Breast epithelium (tissue), 4 donors: ENCODE measurements at regions not wholly inside any gene's neighbourhood (a gene's known extent, or its start where the extent isn't known, plus 50 kb on each side); places are given as distances from the start of the nearest gene placed in this dataset.

ENCODE experiments used
- DNase-seq, 2 donors: peaks; one replicate each; pipeline ENCODE4 v3.0.0-alpha.2; 2019; ENCODE audit warnings: low spot score in 2 of 2
- H3K27ac ChIP-seq, 2 donors: fragments of 200-600 bp; sonication (generic) in 1 of 2; one replicate each; pipeline ENCODE4 v1.5.1; 2016 to 2019; ENCODE audit warnings: mild to moderate bottlenecking in 1 of 2
- H3K27me3 ChIP-seq, 2 donors: fragments of 200-600 bp; sonication (generic) in 1 of 2; one replicate each; pipeline versions ENCODE4 v1.5.1 to v1.6.0; 2017 to 2019; ENCODE audit warnings: control low read depth in 1 of 2, mild to moderate bottlenecking in 1 of 2
- H3K36me3 ChIP-seq: fragments of 200-600 bp; one replicate; pipeline ENCODE4 v1.5.1; 2019
- H3K4me1 ChIP-seq, 2 donors: fragments of 200-600 bp; sonication (generic); one replicate each; pipeline ENCODE4 v1.5.1; 2016 to 2019; ENCODE audit warnings: control low read depth in 1 of 2
- H3K4me3 ChIP-seq, 3 donors: fragments of 200-600 bp; sonication (generic); 1 replicate in 2 of 3; 2 replicates in 1 of 3; pipeline ENCODE4 v1.5.1; 2016 to 2019; ENCODE audit warnings: mild to moderate bottlenecking in 3 of 3, moderate library complexity in 2 of 3
- H3K9me3 ChIP-seq, 2 donors: fragments of 200-600 bp; sonication (generic) in 1 of 2; one replicate each; pipeline ENCODE4 v1.5.1; 2016 to 2019; ENCODE audit warnings: control low read depth in 1 of 2
- POLR2A ChIP-seq: fragments of 450-650 bp; IDR thresholded peaks from one replicate; pipeline ENCODE4 v1.6.1; 2016; ENCODE audit warnings: antibody characterized with exemption, mild to moderate bottlenecking, moderate library complexity
- POLR2AphosphoS5 ChIP-seq, 3 donors: sonication (generic); formaldehyde crosslinking; IDR thresholded peaks; one replicate each; pipeline ENCODE4 v1.6.1; 2017; ENCODE audit warnings: antibody characterized with exemption in 3 of 3
- intact Hi-C: fragments of 100-400 bp; cut with DNase I; formaldehyde crosslinking; loops from one replicate; pipeline ENCODE4 v1.15.1; 2023; ENCODE audit warnings: low total_unique reads
- TF ChIP-seq, protein P1 (sequence below), 3 donors: fragments of 450-650 bp; IDR thresholded peaks; one replicate each; pipeline ENCODE4 v1.5.1; 2016 to 2017; ENCODE audit warnings: antibody characterized with exemption in 3 of 3, mild to moderate bottlenecking in 3 of 3, moderate library complexity in 3 of 3

DNA sequence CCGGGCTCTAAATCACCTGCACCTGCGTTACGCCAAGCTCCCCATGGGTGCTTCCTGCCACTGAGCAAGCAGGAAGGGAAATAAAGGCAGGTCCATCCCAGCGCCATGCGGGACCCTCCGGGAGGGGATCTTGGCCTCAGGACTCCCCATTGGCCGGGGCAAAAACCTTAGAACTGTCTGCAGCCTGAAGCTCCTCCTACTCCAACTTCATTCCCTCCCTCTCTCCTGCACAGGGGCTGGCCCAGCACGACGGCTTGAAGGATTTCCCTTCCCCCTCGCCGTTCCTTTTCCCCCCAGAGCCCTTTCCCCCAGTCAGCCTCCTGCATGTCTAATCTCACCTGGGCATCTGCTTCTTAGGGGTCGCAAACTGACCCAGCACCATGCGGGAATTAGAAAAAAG is 137.2 kb upstream of the NCOR2 start:
- no peaks in the 10 kb centered on the region for H3K27me3 ChIP-seq
- H3K27ac ChIP-seq = no peak overlapping the region
- H3K4me3 ChIP-seq = no peak overlapping the region
- DNase-seq = no peak
- TF ChIP-seq, protein P1, sequence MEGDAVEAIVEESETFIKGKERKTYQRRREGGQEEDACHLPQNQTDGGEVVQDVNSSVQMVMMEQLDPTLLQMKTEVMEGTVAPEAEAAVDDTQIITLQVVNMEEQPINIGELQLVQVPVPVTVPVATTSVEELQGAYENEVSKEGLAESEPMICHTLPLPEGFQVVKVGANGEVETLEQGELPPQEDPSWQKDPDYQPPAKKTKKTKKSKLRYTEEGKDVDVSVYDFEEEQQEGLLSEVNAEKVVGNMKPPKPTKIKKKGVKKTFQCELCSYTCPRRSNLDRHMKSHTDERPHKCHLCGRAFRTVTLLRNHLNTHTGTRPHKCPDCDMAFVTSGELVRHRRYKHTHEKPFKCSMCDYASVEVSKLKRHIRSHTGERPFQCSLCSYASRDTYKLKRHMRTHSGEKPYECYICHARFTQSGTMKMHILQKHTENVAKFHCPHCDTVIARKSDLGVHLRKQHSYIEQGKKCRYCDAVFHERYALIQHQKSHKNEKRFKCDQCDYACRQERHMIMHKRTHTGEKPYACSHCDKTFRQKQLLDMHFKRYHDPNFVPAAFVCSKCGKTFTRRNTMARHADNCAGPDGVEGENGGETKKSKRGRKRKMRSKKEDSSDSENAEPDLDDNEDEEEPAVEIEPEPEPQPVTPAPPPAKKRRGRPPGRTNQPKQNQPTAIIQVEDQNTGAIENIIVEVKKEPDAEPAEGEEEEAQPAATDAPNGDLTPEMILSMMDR (IDR thresholded peaks at IDR 0.05) = no peak
- TF ChIP-seq POLR2AphosphoS5 (IDR thresholded peaks at IDR 0.05) (no peak), POLR2A (no peak)
- intact Hi-C loops = loop anchor here (1.0 to 5.0 kb wide), 2 partner anchors 14 to 1182 kb away; no protein-coding TSS in a partner anchor
- H3K9me3 ChIP-seq = no peaks in the 10 kb centered on the region
- H3K36me3 ChIP-seq = no peaks in the 10 kb centered on the region
- H3K4me1 ChIP-seq = peaks cover 0 to 11% of the 10 kb centered on the region in 2 donors

DNA sequence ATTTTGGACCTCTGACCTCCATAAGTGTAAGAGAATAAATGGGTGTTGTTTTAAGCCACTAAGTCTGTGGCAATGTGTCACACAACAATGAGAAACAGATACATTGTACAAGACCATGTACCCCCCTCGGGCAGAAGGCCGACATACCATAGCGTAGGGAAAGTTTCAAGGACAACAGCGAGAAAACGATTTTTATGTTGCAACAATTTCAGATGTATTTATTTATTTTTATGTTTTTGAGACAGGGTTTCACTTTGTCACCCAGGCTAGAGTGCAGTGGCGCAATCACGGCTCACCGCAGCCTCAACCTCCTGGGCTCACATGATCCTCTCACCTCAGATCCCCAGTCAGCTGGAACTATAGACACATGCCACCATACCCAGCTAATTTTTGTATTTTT is 136.4 kb upstream of the NCOR2 start:
- H3K4me1 ChIP-seq = peaks cover 0 to 11% of the 10 kb centered on the region in 2 donors
- no peaks in the 10 kb centered on the region for H3K9me3 ChIP-seq
- TF ChIP-seq POLR2AphosphoS5 (IDR thresholded peaks at IDR 0.05) (no peak), POLR2A (no peak)
- TF ChIP-seq, protein P1 (IDR thresholded peaks at IDR 0.05) = no peak
- no peak overlapping the region for H3K27ac ChIP-seq
- no peaks in the 10 kb centered on the region for H3K36me3 ChIP-seq
- no peak overlapping the region for H3K4me3 ChIP-seq
- DNase-seq = no peak
- intact Hi-C loops = loop anchor here (1.0 to 5.0 kb wide), 2 partner anchors 14 to 1182 kb away; no protein-coding TSS in a partner anchor
- H3K27me3 ChIP-seq = no peaks in the 10 kb centered on the region

DNA sequence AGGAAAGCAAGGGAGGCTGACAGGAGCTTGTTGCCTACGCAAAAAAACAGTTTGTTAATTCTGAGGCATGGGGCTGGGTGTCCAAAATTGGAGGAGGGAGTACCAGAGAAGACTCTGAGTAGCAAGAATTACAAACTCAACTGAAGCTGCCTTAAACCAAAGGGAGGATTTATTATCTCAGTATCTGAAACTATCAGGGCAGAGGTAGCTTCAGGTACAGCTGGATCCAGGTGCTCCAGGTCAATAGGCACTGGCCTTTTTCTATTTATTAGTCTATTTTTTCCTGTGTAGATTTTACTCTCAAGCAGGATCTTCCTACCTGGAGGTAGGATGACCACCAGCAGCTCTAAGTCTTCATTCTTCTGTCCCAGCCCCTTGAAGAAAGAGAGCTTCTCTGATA is 135.3 kb upstream of the NCOR2 start:
- Histone ChIP-seq H3K27ac (no peak overlapping the region), H3K9me3 (no peaks in the 10 kb centered on the region), H3K4me1 (peaks cover 0 to 11% of the 10 kb centered on the region in 2 donors), H3K27me3 (no peaks in the 10 kb centered on the region), H3K4me3 (no peak overlapping the region), H3K36me3 (no peaks in the 10 kb centered on the region)
- no peak for DNase-seq
- TF ChIP-seq, protein P1 (IDR thresholded peaks at IDR 0.05) = no peak
- TF ChIP-seq POLR2A (no peak), POLR2AphosphoS5 (IDR thresholded peaks at IDR 0.05) (no peak)
- intact Hi-C loops = loop anchor here (5.0 kb wide), 1 partner anchor 1180 kb away; no protein-coding TSS in a partner anchor

DNA sequence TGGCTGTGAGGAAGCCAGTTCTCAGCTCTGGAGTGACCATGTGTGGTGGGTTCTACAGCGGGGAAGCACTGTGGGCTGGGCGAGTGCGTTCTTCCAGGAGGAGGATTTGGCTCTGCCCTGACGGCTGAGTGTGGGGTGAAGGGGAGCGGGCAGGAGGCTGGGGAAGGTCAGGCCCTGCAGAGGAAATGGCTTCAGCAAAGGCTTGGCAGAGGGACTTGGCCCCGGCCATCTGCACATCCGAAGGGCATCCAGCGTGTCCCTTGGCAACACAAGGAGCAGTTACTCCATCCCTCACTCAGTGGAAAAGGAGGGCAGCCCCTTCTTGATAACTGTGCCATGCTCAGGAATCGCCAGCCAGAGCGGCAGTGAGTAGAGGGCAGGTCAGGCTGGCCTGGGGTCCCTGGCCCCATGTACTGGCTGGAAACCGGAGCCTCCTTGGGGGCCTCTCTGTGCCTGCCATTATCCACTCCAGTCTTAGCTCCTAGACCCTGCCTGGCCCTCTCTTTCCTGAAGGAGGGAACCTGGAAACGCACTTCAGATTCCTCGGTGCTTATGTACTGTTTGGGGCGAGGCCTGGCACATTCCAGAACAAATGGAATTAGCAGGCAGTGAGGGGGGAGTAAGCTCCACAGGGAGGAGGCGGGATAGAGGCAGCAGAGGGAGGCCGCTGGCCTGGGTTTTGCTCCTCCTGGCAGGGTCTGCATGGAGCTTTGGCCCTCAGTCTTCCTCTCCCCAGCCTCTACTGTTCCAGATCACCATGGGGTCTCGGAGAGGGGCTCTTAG is 133.6 kb upstream of the NCOR2 start:
- TF ChIP-seq, protein P1 (IDR thresholded peaks at IDR 0.05) = peak in 1 of 3 donors; percentile 10
- peak in 2 of 3 donors; percentile 47 to 50 for TF ChIP-seq POLR2AphosphoS5 (IDR thresholded peaks at IDR 0.05)
- no peak for TF ChIP-seq POLR2A
- DNase-seq = peak in 1 of 2 donors; percentile 76

DNA sequence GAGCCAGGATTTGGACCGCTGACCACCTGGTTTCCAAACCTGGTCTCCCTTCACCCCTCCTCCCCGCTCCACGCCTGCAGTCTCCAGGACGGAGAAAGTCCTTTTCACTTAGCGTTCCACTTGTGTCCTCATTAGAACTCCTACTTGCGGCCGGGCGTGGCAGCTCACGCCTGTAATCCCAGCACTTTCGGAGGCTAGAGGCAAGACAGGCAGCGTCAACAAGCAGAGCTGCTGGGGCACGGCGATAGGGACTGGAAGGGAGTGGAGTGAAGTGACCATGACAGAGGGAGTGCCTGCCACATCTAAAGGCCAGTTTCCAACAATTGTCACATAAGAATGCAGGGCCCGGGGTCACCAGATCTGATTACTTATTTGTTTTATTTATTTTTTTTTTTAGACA is 132.5 kb upstream of the NCOR2 start:
- no peak for DNase-seq
- intact Hi-C loops = loop anchor here (5.0 kb wide), 1 partner anchor 1178 kb away; no protein-coding TSS in a partner anchor
- Histone ChIP-seq H3K36me3 (no peaks in the 10 kb centered on the region), H3K27me3 (no peaks in the 10 kb centered on the region), H3K27ac (peak overlapping the region in 1 of 2 donors; percentile 85), H3K4me3 (no peak overlapping the region), H3K4me1 (peaks cover 0 to 15% of the 10 kb centered on the region in 2 donors), H3K9me3 (no peaks in the 10 kb centered on the region)
- TF ChIP-seq POLR2AphosphoS5 (IDR thresholded peaks at IDR 0.05) (no peak), POLR2A (no peak)
- TF ChIP-seq, protein P1 (IDR thresholded peaks at IDR 0.05) = no peak

More for the DNA sequence above, 133.6 kb upstream of the NCOR2 start:
- intact Hi-C loops = loop anchor here (5.0 kb wide), 1 partner anchor 1179 kb away; no protein-coding TSS in a partner anchor
- H3K27me3 ChIP-seq = no peaks in the 10 kb centered on the region
- no peaks in the 10 kb centered on the region for H3K9me3 ChIP-seq
- H3K4me3 ChIP-seq = no peak overlapping the region
- peak overlapping the region; percentile 82 to 84 for H3K27ac ChIP-seq
- H3K36me3 ChIP-seq = no peaks in the 10 kb centered on the region
- H3K4me1 ChIP-seq = peaks cover 0 to 11% of the 10 kb centered on the region in 2 donors
